Thyroid gland (tissue), 4 donors: ENCODE measurements at regions not wholly inside any gene's neighbourhood (a gene's known extent, or its start where the extent isn't known, plus 50 kb on each side); places are given as distances from the start of the nearest gene placed in this dataset.

Experiments
- POLR2A ChIP-seq, 2 donors: fragments of 450-650 bp; IDR thresholded peaks; one replicate each; pipeline ENCODE4 v1.6.1; 2017; ENCODE audit warnings: antibody characterized with exemption in 2 of 2, mild to moderate bottlenecking in 2 of 2, moderate library complexity in 1 of 2
- TF ChIP-seq, protein P1 (sequence below), 6 experiments: fragments of 200-600 bp in 3 of 6; fragments of 450-650 bp in 3 of 6; sonication (generic) in 3 of 6; IDR thresholded peaks; one replicate each; pipeline ENCODE4 v1.5.1; 2016 to 2019; ENCODE audit warnings: antibody characterized with exemption in 6 of 6, mild to moderate bottlenecking in 2 of 6, inconsistent platforms in 1 of 6, moderate library complexity in 1 of 6

DNA sequence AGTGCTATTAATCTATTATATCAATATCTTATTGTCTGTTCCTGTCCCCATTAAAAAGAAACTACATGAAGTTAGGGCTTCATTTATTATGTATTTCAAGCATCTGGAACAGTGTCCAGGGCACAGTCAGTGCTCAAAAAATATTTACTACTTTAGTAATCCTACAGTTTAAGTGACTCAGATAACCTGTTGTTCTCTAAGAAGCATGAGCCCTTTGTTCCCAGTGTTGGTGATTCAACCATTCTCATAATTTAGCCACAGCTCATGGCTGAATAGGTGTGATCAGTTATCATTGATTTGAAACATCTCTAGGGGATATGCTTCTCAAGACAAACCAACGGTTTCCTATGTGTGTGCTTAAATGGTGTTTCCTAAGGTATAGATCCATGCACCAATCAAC is 292.7 kb downstream of the TMEM167A start:
- no peak for TF ChIP-seq POLR2A (IDR thresholded peaks at IDR 0.05)
- TF ChIP-seq, protein P1, sequence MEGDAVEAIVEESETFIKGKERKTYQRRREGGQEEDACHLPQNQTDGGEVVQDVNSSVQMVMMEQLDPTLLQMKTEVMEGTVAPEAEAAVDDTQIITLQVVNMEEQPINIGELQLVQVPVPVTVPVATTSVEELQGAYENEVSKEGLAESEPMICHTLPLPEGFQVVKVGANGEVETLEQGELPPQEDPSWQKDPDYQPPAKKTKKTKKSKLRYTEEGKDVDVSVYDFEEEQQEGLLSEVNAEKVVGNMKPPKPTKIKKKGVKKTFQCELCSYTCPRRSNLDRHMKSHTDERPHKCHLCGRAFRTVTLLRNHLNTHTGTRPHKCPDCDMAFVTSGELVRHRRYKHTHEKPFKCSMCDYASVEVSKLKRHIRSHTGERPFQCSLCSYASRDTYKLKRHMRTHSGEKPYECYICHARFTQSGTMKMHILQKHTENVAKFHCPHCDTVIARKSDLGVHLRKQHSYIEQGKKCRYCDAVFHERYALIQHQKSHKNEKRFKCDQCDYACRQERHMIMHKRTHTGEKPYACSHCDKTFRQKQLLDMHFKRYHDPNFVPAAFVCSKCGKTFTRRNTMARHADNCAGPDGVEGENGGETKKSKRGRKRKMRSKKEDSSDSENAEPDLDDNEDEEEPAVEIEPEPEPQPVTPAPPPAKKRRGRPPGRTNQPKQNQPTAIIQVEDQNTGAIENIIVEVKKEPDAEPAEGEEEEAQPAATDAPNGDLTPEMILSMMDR (IDR thresholded peaks at IDR 0.05): no peak
